Anterior cingulate cortex (tissue), 58 donors: ENCODE measurements at regions not wholly inside any gene's neighbourhood (a gene's known extent, or its start where the extent isn't known, plus 50 kb on each side); places are given as distances from the start of the nearest gene placed in this dataset.
"Not testable (repeated sequence)": the region's sequence is repeated elsewhere in the genome, so short reads cannot be mapped to it uniquely, and the experiment has no call there.

Experiments used
- DNase-seq, 58 donors: peaks; one replicate each; lab custom pipeline; 2025; lab: John Stamatoyannopoulos, UW

DNA sequence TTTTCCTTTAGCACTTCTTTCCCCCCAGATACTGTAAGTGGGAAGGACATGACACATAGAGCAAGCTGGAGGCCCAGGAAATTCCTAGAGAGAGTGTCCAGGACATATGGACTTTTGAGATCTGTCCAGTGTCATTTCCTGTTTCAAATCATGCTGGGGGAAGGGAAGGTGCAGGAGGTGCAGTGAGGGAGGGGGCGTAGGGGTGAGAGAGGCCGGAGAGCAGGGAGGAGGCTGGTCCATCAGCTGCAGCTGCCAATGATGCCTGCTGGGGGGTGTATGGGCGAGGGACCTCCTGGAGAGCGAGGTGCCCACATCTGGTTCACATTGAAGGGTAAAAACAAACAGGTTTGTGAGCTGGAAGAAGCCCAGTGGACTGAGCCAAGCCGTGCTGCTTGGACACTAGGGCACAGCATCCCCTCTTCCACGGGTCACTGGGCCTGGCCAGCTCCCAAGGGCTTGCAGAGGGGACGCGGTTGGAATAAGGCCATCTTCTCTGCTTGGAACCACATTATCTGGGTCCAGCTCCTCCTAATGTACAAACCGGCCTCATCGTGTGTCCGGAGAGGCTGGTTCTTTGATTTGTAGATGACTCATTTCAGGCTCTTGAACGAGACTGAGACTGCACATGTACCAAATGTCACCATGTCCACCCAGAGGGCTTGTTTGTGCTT lies 70.4 kb upstream of the SMURF2 start:
- DNase-seq = peak in 25 of 58 donors; percentile 6 to 72 (median 29)

GRCh38 chr17:64730023-64730422 lies 67.9 kb upstream of the SMURF2 start:
- DNase-seq = not testable (repeated sequence)

DNA sequence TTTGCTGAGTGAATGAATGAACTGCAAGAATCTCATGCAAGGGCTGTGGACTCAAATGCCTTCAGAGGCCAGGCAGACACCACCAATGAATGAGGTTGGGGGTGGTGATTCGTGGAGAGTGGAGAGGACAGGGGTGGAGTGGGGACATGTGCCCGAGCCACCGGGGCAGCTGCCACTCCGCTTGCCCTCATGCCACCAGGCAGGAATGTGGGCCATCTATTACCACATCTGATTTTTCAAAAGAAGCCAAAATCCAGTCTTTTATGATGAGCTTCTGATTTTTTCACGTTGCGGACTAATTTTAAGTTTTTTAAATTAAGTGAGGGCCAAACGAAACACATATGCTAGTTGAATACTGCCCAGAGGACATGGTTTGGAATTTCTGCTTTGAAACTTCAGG lies 67.1 kb upstream of the SMURF2 start:
- DNase-seq = no peak

GRCh38 chr17:64728041-64728695 lies 66.1 kb upstream of the SMURF2 start:
- DNase-seq = no peak

DNA sequence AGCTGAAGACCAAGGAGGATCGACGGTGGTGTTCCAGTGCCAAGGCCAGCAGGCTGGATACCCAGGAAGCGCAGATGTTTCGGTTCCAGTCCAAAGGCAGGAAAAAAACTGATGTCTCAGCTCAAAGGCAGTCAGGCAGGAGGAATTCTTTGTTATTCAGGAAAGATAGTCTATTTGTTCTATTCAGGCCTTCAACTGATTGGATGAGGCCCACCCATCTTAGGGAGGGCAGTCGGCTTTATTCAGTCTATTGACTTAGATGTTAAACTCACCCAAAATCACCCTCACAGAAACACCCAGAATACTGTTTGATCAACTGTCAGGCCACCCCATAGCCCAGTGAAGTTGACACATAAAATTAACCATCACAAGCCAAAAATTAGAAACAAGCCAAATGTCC lies 63.9 kb upstream of the SMURF2 start:
- not testable (repeated sequence) for DNase-seq

- peak in 20 of 58 donors; percentile 4 to 49 (median 22) for DNase-seq
Measured at GRCh38 chr17:64724246-64724645, 62.1 kb upstream of the SMURF2 start.

- no peak for DNase-seq
Measured at GRCh38 chr17:64723781-64724180, 61.7 kb upstream of the SMURF2 start.

DNA sequence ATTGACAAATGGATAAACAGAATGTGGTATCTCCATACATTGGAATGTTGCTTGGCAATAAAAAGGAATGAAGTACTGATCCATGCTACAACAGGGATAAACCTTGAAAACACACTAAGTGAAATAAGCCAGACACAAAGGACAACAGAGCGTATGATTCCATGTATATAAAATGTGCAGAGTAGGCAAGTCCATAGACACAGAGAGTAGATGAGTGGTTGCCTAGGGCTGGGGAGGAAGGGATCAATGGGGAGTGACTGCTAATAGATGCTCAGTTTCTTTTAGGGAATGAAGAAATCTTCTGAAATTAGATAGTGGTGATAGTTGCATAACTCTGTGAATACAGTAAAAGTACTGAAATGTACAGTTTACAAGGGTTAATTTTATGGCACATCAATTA lies 59.4 kb upstream of the SMURF2 start:
- not testable (repeated sequence) for DNase-seq

- peak in 26 of 58 donors; percentile 5 to 79 (median 31) for DNase-seq
Measured at GRCh38 chr17:64720253-64720652, 58.1 kb upstream of the SMURF2 start.

- not testable (repeated sequence) for DNase-seq
Measured at GRCh38 chr17:64719517-64719916, 57.4 kb upstream of the SMURF2 start.

DNA sequence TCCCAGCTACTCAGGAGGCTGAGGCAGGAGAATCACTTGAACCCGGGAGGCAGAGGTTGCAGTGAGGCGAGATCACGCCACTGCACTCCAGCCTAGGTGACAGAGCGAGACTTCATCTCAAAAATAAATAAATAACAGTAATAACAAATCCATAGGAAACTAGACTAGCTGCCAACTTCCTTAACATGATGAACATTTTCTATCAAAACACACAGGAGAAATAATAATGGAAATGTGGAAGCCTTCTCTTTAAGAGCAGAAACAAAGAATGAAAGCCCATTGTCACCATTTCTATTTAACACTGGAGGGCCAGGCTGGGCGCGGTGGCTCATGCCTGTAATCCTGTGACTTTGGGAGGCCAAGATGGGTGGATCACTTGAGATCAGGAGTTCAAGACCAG lies 56.7 kb upstream of the SMURF2 start:
- DNase-seq = not testable (repeated sequence)

DNA sequence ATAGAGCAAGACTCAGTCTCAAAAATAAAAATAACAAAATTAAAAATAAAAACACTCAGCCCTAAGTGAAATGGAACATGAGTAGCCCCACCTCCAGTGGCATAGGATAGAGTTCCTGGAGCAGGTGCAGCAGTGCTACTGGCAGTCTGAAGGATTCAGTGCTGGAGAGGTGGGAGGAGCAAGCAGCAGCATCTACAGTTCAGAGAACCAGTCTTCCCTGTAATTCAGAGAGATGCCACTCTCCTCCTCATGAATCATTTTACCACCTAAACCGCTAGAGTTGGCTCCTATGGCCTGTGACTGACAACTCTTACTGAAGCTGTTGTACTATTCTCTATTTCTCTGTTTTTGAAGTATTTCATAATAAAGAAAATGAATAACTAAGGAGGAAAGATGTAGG lies 56.0 kb upstream of the SMURF2 start:
- DNase-seq = no peak

- DNase-seq = not testable (repeated sequence)
Measured at GRCh38 chr17:64716496-64716895, 54.4 kb upstream of the SMURF2 start.

DNA sequence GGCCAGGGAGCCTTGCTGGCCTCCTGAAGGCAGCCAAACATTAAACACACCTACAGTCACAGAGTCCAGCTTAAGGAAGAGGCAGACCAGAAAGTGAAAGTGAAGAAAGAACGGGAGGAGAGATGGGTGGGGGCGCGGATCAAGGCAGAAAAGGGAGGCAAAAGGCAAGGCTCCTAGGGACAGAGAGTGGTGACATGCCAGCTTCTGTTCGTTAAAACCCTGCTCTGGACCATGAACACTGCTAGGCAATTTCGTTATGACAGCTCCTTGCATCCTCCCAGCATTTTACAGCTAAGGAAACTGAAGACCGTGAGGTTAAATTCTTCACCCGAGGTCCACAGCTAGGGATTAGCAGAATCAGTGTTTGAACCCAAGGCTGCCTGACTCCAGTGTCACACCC lies 51.7 kb upstream of the SMURF2 start:
- not testable (repeated sequence) for DNase-seq

GRCh38 chr17:64712557-64713351 lies 50.6 kb upstream of the SMURF2 start:
- DNase-seq = not testable (repeated sequence)
